ENCODE measurements at regions not wholly inside any gene's neighbourhood (a gene's known extent, or its start where the extent isn't known, plus 50 kb on each side); places are given as distances from the start of the nearest gene placed in this dataset.

- TF ChIP-seq ZFX (IDR thresholded peaks at IDR 0.05; ENCODE audit: borderline replicate concordance) = no peak
- TF ChIP-seq CTCF (IDR thresholded peaks at IDR 0.05) = no peak
- H3K27ac ChIP-seq = no peak overlapping the region
Measured at GRCh38 chr4:35516102-35516501, 728.2 kb downstream of the ARAP2 start.

- peak overlapping the region; percentile 50; the same call in 1 of the 2 replicates for H3K27ac ChIP-seq
- TF ChIP-seq ZFX (IDR thresholded peaks at IDR 0.05; ENCODE audit: borderline replicate concordance) (no peak), CTCF (IDR thresholded peaks at IDR 0.05) (no peak)
Measured at GRCh38 chr4:35520059-35520458, 724.3 kb downstream of the ARAP2 start.

- no peak for TF ChIP-seq ZFX (IDR thresholded peaks at IDR 0.05; ENCODE audit: borderline replicate concordance)
- no peak for TF ChIP-seq CTCF (IDR thresholded peaks at IDR 0.05)
- no peak overlapping the region for H3K27ac ChIP-seq
Measured at GRCh38 chr4:35521682-35522081, 722.6 kb downstream of the ARAP2 start.

GRCh38 chr4:35525192-35525978, 718.9 kb downstream of the ARAP2 start:
- TF ChIP-seq ZFX (IDR thresholded peaks at IDR 0.05; ENCODE audit: borderline replicate concordance) = no peak
- TF ChIP-seq CTCF (IDR thresholded peaks at IDR 0.05) = no peak
- no peak overlapping the region for H3K27ac ChIP-seq

GRCh38 chr4:35526456-35526855, 717.9 kb downstream of the ARAP2 start:
- TF ChIP-seq ZFX (IDR thresholded peaks at IDR 0.05; ENCODE audit: borderline replicate concordance) (no peak), CTCF (IDR thresholded peaks at IDR 0.05) (no peak)
- no peak overlapping the region for H3K27ac ChIP-seq

GRCh38 chr4:35534962-35535361, 709.4 kb downstream of the ARAP2 start:
- TF ChIP-seq CTCF (IDR thresholded peaks at IDR 0.05) (no peak), ZFX (IDR thresholded peaks at IDR 0.05; ENCODE audit: borderline replicate concordance) (no peak)
- H3K27ac ChIP-seq = no peak overlapping the region

- H3K27ac ChIP-seq = no peak overlapping the region
- TF ChIP-seq CTCF (IDR thresholded peaks at IDR 0.05) (no peak), ZFX (IDR thresholded peaks at IDR 0.05; ENCODE audit: borderline replicate concordance) (no peak)
Measured at GRCh38 chr4:35538807-35539206, 705.5 kb downstream of the ARAP2 start.

All from 22Rv1 (cell line).